Stromal cell of bone marrow (primary cell): ENCODE measurements at regions not wholly inside any gene's neighbourhood (a gene's known extent, or its start where the extent isn't known, plus 50 kb on each side); places are given as distances from the start of the nearest gene placed in this dataset.
A peak's percentile ranks its signal among the peaks of the same experiment; 100 is the strongest.

Source experiments
- DNase-seq: peaks from one replicate; pipeline ENCODE4 v3.0.0-alpha.2; 2012; ENCODE audit warnings: low read depth

- DNase-seq: no peak
These were observed 155.0 kb downstream of the TOMM20 start for GRCh38 chr1:234973426-234974250.

GRCh38 chr1:234972411-234973191 is 156.0 kb downstream of the TOMM20 start:
- DNase-seq: no peak

GRCh38 chr1:234971586-234972297 is 156.9 kb downstream of the TOMM20 start:
- DNase-seq: no peak

GRCh38 chr1:234970731-234971476 is 157.7 kb downstream of the TOMM20 start:
- DNase-seq: peak; percentile 93

GRCh38 chr1:234970401-234970730 is 158.3 kb downstream of the TOMM20 start:
- DNase-seq: peak; percentile 83

- no peak for DNase-seq
These were observed 158.8 kb downstream of the TOMM20 start for GRCh38 chr1:234969581-234970400.

- no peak for DNase-seq
These were observed 159.6 kb downstream of the TOMM20 start for GRCh38 chr1:234969011-234969441.

- no peak for DNase-seq
These were observed 160.2 kb downstream of the TOMM20 start for GRCh38 chr1:234968451-234968850.

GRCh38 chr1:234967121-234967520 is 161.5 kb downstream of the TOMM20 start:
- DNase-seq: no peak

- DNase-seq: no peak
These were observed 163.5 kb downstream of the TOMM20 start for GRCh38 chr1:234965111-234965510.

- DNase-seq: no peak
These were observed 164.5 kb downstream of the TOMM20 start for GRCh38 chr1:234963904-234964702.

- peak; percentile 92 for DNase-seq
These were observed 165.3 kb downstream of the TOMM20 start for GRCh38 chr1:234963180-234963903.

- DNase-seq: peak; percentile 97
These were observed 166.2 kb downstream of the TOMM20 start for GRCh38 chr1:234962340-234962989.

GRCh38 chr1:234961456-234962339 is 166.9 kb downstream of the TOMM20 start:
- peak; percentile 94 for DNase-seq

- no peak for DNase-seq
These were observed 167.7 kb downstream of the TOMM20 start for GRCh38 chr1:234960722-234961455.

GRCh38 chr1:234958706-234959657 is 169.7 kb downstream of the TOMM20 start:
- DNase-seq: no peak
